H9 (cell line): ENCODE measurements at regions not wholly inside any gene's neighbourhood (a gene's known extent, or its start where the extent isn't known, plus 50 kb on each side); places are given as distances from the start of the nearest gene placed in this dataset.
A peak's percentile ranks its signal among the peaks of the same experiment; 100 is the strongest.

Experiments
- DNase-seq: peaks from one replicate; pipeline ENCODE4 v3.0.0-alpha.2; 2017
- H2AFZ ChIP-seq: one replicate; pipeline ENCODE4 v1.6.1; 2013; ENCODE audit warnings: mild to moderate bottlenecking, low read length, control low read depth, moderate library complexity
- H2AK5ac ChIP-seq: 2 replicates; pipeline ENCODE4 v1.6.1; 2013; ENCODE audit warnings: low read length, control low read depth, mixed read lengths; ENCODE audit not compliant: insufficient read length
- H2BK120ac ChIP-seq: one replicate; pipeline ENCODE4 v1.6.1; 2013; ENCODE audit warnings: low read depth, mild to moderate bottlenecking, low read length, control low read depth, inconsistent platforms; ENCODE audit not compliant: poor library complexity, severe bottlenecking
- H2BK12ac ChIP-seq: 2 replicates; pipeline ENCODE4 v1.6.1; 2013; ENCODE audit warnings: low read length, control low read depth, mixed read lengths, low read depth; ENCODE audit not compliant: insufficient read length
- H2BK15ac ChIP-seq: 2 replicates; pipeline ENCODE4 v1.6.1; 2013; ENCODE audit warnings: low read depth, low read length, control low read depth
- H2BK20ac ChIP-seq: one replicate; pipeline ENCODE4 v1.6.1; 2013; ENCODE audit warnings: low read depth, mild to moderate bottlenecking, low read length, control low read depth, inconsistent platforms; ENCODE audit not compliant: poor library complexity, severe bottlenecking
- H2BK5ac ChIP-seq: 2 replicates; pipeline ENCODE4 v1.6.1; 2013; ENCODE audit warnings: low read length, control low read depth, mixed read lengths; ENCODE audit not compliant: insufficient read length
- H3K14ac ChIP-seq: 2 replicates; pipeline ENCODE4 v1.6.1; 2013; ENCODE audit warnings: low read length, control low read depth; ENCODE audit not compliant: insufficient read depth
- H3K18ac ChIP-seq: 2 replicates; pipeline ENCODE4 v1.6.1; 2013; ENCODE audit warnings: low read depth, mild to moderate bottlenecking, mixed read lengths, low read length, control low read depth; ENCODE audit not compliant: insufficient read length
- H3K23ac ChIP-seq: 2 replicates; pipeline ENCODE4 v1.6.1; 2013; ENCODE audit warnings: low read length, control low read depth, mixed read lengths, low read depth; ENCODE audit not compliant: insufficient read length
- H3K23me2 ChIP-seq: 2 replicates; pipeline ENCODE4 v1.6.1; 2013; ENCODE audit warnings: low read depth, mild to moderate bottlenecking, mixed read lengths, low read length, control low read depth; ENCODE audit not compliant: insufficient read length, poor library complexity, severe bottlenecking
- H3K27ac ChIP-seq: 2 replicates; pipeline ENCODE4 v1.5.1; 2013; ENCODE audit warnings: low read length, control low read depth, mixed read lengths, low read depth; ENCODE audit not compliant: insufficient read length
- H3K27me3 ChIP-seq: 2 replicates; pipeline ENCODE4 v1.6.1; 2013; ENCODE audit warnings: low read length, control low read depth, inconsistent platforms; ENCODE audit not compliant: insufficient read depth
- H3K4ac ChIP-seq: 2 replicates; pipeline ENCODE4 v1.6.1; 2013; ENCODE audit warnings: low read depth, mild to moderate bottlenecking, control low read depth, inconsistent platforms, low read length, moderate library complexity
- H3K4me1 ChIP-seq: 2 replicates; pipeline ENCODE4 v1.6.1; 2013; ENCODE audit warnings: low read length, control low read depth, inconsistent platforms; ENCODE audit not compliant: insufficient read depth
- H3K4me2 ChIP-seq: 2 replicates; pipeline ENCODE4 v1.6.1; 2013; ENCODE audit warnings: low read length, control low read depth, mixed read lengths; ENCODE audit not compliant: insufficient read length, insufficient read depth
- H3K56ac ChIP-seq: 2 replicates; pipeline ENCODE4 v1.6.1; 2013; ENCODE audit warnings: low read depth, mild to moderate bottlenecking, mixed read lengths, low read length, control low read depth; ENCODE audit not compliant: insufficient read length
- H3K79me1 ChIP-seq: 2 replicates; pipeline ENCODE4 v1.6.1; 2013; ENCODE audit warnings: low read depth, mild to moderate bottlenecking, moderate library complexity, low read length, control low read depth, inconsistent platforms; ENCODE audit not compliant: insufficient read depth, poor library complexity, severe bottlenecking
- H3K79me2 ChIP-seq: 2 replicates; pipeline ENCODE4 v1.6.1; 2013; ENCODE audit warnings: low read length, control low read depth, inconsistent platforms; ENCODE audit not compliant: insufficient read depth
- H3K9ac ChIP-seq: 2 replicates; pipeline ENCODE4 v1.6.1; 2013; ENCODE audit warnings: low read length, control low read depth, mixed read lengths; ENCODE audit not compliant: insufficient read length; ENCODE audit errors: extremely low read depth
- H3K9me3 ChIP-seq: one replicate; pipeline ENCODE4 v1.6.1; 2013; ENCODE audit warnings: low read depth, low read length, inconsistent platforms; ENCODE audit not compliant: control insufficient read depth
- H3T11ph ChIP-seq: one replicate; pipeline ENCODE4 v1.6.1; 2013; ENCODE audit warnings: mild to moderate bottlenecking, low read length, control low read depth, inconsistent platforms
- H4K20me1 ChIP-seq: one replicate; pipeline ENCODE4 v1.6.1; 2013; ENCODE audit not compliant: control insufficient read depth, insufficient read length, insufficient read depth
- H4K5ac ChIP-seq: 2 replicates; pipeline ENCODE4 v1.6.1; 2013; ENCODE audit warnings: low read depth, mild to moderate bottlenecking, mixed read lengths, low read length, control low read depth; ENCODE audit not compliant: insufficient read length
- H4K8ac ChIP-seq: replicated peaks from 2 replicates; pipeline ENCODE4 v1.6.1; 2013; ENCODE audit warnings: low read length, control low read depth, mixed read lengths, low read depth; ENCODE audit not compliant: insufficient read length
- H4K91ac ChIP-seq: 2 replicates; pipeline ENCODE4 v1.6.1; 2013; ENCODE audit warnings: low read depth, mild to moderate bottlenecking, moderate library complexity, mixed read lengths, low read length, control low read depth; ENCODE audit not compliant: insufficient read length
- H3K27ac Mint-ChIP-seq, 3 experiments: 2 replicates in 2 of 3; 3 replicates in 1 of 3; pipeline ENCODE4 v1.8.0; 2020 to 2021; ENCODE audit warnings: mixed read lengths in 3 of 3, mild to moderate bottlenecking in 1 of 3, moderate library complexity in 1 of 3
- H3K27me3 Mint-ChIP-seq: 2 replicates; pipeline ENCODE4 v1.8.0; 2021; ENCODE audit warnings: low read depth, mild to moderate bottlenecking, moderate library complexity, mixed read lengths
- H3K36me3 Mint-ChIP-seq, 3 experiments: 2 replicates in 2 of 3; 3 replicates in 1 of 3; pipeline ENCODE4 v1.8.0; 2020 to 2021; ENCODE audit warnings: low read depth in 3 of 3, mixed read lengths in 3 of 3; ENCODE audit not compliant: insufficient read depth in 1 of 3
- H3K4me1 Mint-ChIP-seq, 2 experiments: 2 replicates each; pipeline ENCODE4 v1.8.0; 2020; ENCODE audit warnings: mixed read lengths in 2 of 2
- H3K4me3 Mint-ChIP-seq, 2 experiments: 2 replicates in 1 of 2; 3 replicates in 1 of 2; pipeline ENCODE4 v1.8.0; 2020 to 2021; ENCODE audit warnings: mild to moderate bottlenecking in 2 of 2, mixed read lengths in 2 of 2, moderate library complexity in 1 of 2
- H3K9me3 Mint-ChIP-seq, 2 experiments: 2 replicates in 1 of 2; 3 replicates in 1 of 2; pipeline ENCODE4 v1.8.0; 2020; ENCODE audit warnings: mild to moderate bottlenecking in 2 of 2, mixed read lengths in 2 of 2, moderate library complexity in 1 of 2
- CTCF ChIP-seq: fragments of 200-600 bp; sonication (generic); conservative IDR thresholded peaks from 3 replicates; pipeline ENCODE4 v1.8.0; 2021; ENCODE audit warnings: antibody characterized with exemption, mild to moderate bottlenecking
- WGBS: extraction: QIAGEN DNeasy Blood & Tissue Kit; methylation state at CpG from one replicate; pipeline ENCODE4 v1.1.7; 2013; ENCODE audit warnings: missing lambda C conversion rate, low lambda C conversion rate, mixed read lengths; ENCODE audit not compliant: insufficient read length; ENCODE audit errors: extremely low coverage; 5-methylcytosine and 5-hydroxymethylcytosine counted together

GRCh38 chr1:188127507-188127906, 1298.8 kb downstream of the PLA2G4A start:
- Histone ChIP-seq H3K27me3 (no peaks in the 10 kb centered on the region), H4K91ac (no peak overlapping the region), H3K4me1 (no peaks in the 10 kb centered on the region), H2BK120ac (no peak overlapping the region), H2BK20ac (no peak overlapping the region), H3K4me2 (no peak overlapping the region), H4K5ac (no peak overlapping the region), H3K79me2 (no peaks in the 10 kb centered on the region), H3K56ac (no peak overlapping the region), H3K4ac (no peak overlapping the region), H2BK12ac (no peak overlapping the region), H3K27ac (no peak overlapping the region), H3K79me1 (no peaks in the 10 kb centered on the region), H2AK5ac (no peak overlapping the region), H3T11ph (no peak overlapping the region), H2BK5ac (no peak overlapping the region), H3K9ac (no peak overlapping the region), H3K23ac (no peak overlapping the region), H3K9me3 (no peaks in the 10 kb centered on the region), H3K14ac (0 out of 2 replicates have a peak overlapping the region, but pooled peaks have one; percentile 49), H3K18ac (no peak overlapping the region), H4K20me1 (no peaks in the 10 kb centered on the region), H2BK15ac (no peak overlapping the region), H3K23me2 (no peaks in the 10 kb centered on the region), H4K8ac (no peak overlapping the region), H2AFZ (no peak overlapping the region)
- Mint-ChIP-seq H3K4me1 (no peaks in the 10 kb centered on the region), H3K36me3 (no peaks in the 10 kb centered on the region; a peak in 1 of 7 replicates), H3K4me3 (no peak overlapping the region), H3K27me3 (no peaks in the 10 kb centered on the region), H3K27ac (peak overlapping the region in 1 of 3 experiments; percentile 83; a peak in 1 of 7 replicates), H3K9me3 (no peaks in the 10 kb centered on the region; a peak in 1 of 5 replicates)
- TF ChIP-seq CTCF, result no peak
- DNase-seq, result no peak
- WGBS, result no CpG with 5 or more reads among the region's 1 CpG
